ENCODE measurements at regions not wholly inside any gene's neighbourhood (a gene's known extent, or its start where the extent isn't known, plus 50 kb on each side); places are given as distances from the start of the nearest gene placed in this dataset.
A peak's percentile ranks its signal among the peaks of the same experiment; 100 is the strongest.

GRCh38 chr6:99026135-99026534 lies 78.4 kb upstream of the FBXL4 start:
- POLR2A ChIA-PET: no interaction called here
- no peak overlapping the region for H3K4me3 ChIP-seq (ENCODE audit: low read depth, low read length, poor library complexity, severe bottlenecking)
- BruUV-seq (replicated peaks): no TSS peak
- CTCF ChIA-PET (ENCODE audit: unreplicated experiment): no interaction called here
- no peaks in the 10 kb centered on the region for H3K79me2 ChIP-seq (ENCODE audit: insufficient read depth, low read depth, low read length)
- no peak overlapping the region for H2AFZ ChIP-seq (ENCODE audit: low read length)
- H4K20me1 ChIP-seq (ENCODE audit: insufficient read depth, low read length): no peaks in the 10 kb centered on the region
- DNase-seq (ENCODE audit: low spot score): peak; percentile 67
- intact Hi-C loops (cut with micrococcal nuclease; ENCODE audit: unreplicated experiment): no loop called here
- H3K27ac ChIP-seq (ENCODE audit: low read depth, low read length, poor library complexity, severe bottlenecking): no peak overlapping the region
- TF ChIP-seq EZH2phosphoT487 (IDR thresholded peaks at IDR 0.05; ENCODE audit: borderline replicate concordance, low read depth, low read length) (no peak), CTCF (conservative IDR thresholded peaks at IDR 0.05; ENCODE audit: low read length) (no peak)
- H3K9me2 ChIP-seq (ENCODE audit: insufficient read depth, low read length): no peaks in the 10 kb centered on the region
- no peaks in the 10 kb centered on the region for H3K4me1 ChIP-seq (ENCODE audit: insufficient read depth, low read length, poor library complexity, severe bottlenecking)
- H3K9me3 ChIP-seq (ENCODE audit: low read length): peaks cover 9% of the 10 kb centered on the region; the same call in 1 of the 2 replicates
- no peak overlapping the region for H3K4me2 ChIP-seq (ENCODE audit: low read length)
- no peaks in the 10 kb centered on the region for H3K36me3 ChIP-seq (ENCODE audit: insufficient read depth, low read length)

- BruUV-seq (replicated peaks): no TSS peak
- Histone ChIP-seq H3K4me1 (ENCODE audit: insufficient read depth, low read length, poor library complexity, severe bottlenecking) (no peaks in the 10 kb centered on the region), H2AFZ (ENCODE audit: low read length) (no peak overlapping the region), H3K27ac (ENCODE audit: low read depth, low read length, poor library complexity, severe bottlenecking) (no peak overlapping the region), H4K20me1 (ENCODE audit: insufficient read depth, low read length) (no peaks in the 10 kb centered on the region), H3K9me2 (ENCODE audit: insufficient read depth, low read length) (no peaks in the 10 kb centered on the region), H3K79me2 (ENCODE audit: insufficient read depth, low read depth, low read length) (no peaks in the 10 kb centered on the region), H3K9me3 (ENCODE audit: low read length) (peaks cover 9% of the 10 kb centered on the region; the same call in 1 of the 2 replicates), H3K36me3 (ENCODE audit: insufficient read depth, low read length) (no peaks in the 10 kb centered on the region), H3K4me2 (ENCODE audit: low read length) (no peak overlapping the region), H3K4me3 (ENCODE audit: low read depth, low read length, poor library complexity, severe bottlenecking) (no peak overlapping the region)
- ChIA-PET POLR2A (interaction anchor here (0.7 kb wide), 1 partner anchor 1906 kb away, joined by 3 read pairs; no protein-coding TSS in a partner anchor), CTCF (ENCODE audit: unreplicated experiment) (no interaction called here)
- intact Hi-C loops (cut with micrococcal nuclease; ENCODE audit: unreplicated experiment): no loop called here
- TF ChIP-seq CTCF (conservative IDR thresholded peaks at IDR 0.05; ENCODE audit: low read length) (no peak), EZH2phosphoT487 (IDR thresholded peaks at IDR 0.05; ENCODE audit: borderline replicate concordance, low read depth, low read length) (no peak)
- DNase-seq (ENCODE audit: low spot score): no peak
Measured at GRCh38 chr6:99024089-99024488, 76.3 kb upstream of the FBXL4 start.

GRCh38 chr6:99022039-99022609 lies 74.4 kb upstream of the FBXL4 start:
- no peaks in the 10 kb centered on the region for H4K20me1 ChIP-seq (ENCODE audit: insufficient read depth, low read length)
- intact Hi-C loops (cut with micrococcal nuclease; ENCODE audit: unreplicated experiment): no loop called here
- H3K9me2 ChIP-seq (ENCODE audit: insufficient read depth, low read length): no peaks in the 10 kb centered on the region
- BruUV-seq (replicated peaks): no TSS peak
- H3K9me3 ChIP-seq (ENCODE audit: low read length): peaks cover 9% of the 10 kb centered on the region; the same call in 1 of the 2 replicates
- CTCF ChIA-PET (ENCODE audit: unreplicated experiment): no interaction called here
- H2AFZ ChIP-seq (ENCODE audit: low read length): no peak overlapping the region
- no peak for DNase-seq (ENCODE audit: low spot score)
- POLR2A ChIA-PET: no interaction called here
- TF ChIP-seq EZH2phosphoT487 (IDR thresholded peaks at IDR 0.05; ENCODE audit: borderline replicate concordance, low read depth, low read length) (no peak), CTCF (conservative IDR thresholded peaks at IDR 0.05; ENCODE audit: low read length) (no peak)
- no peak overlapping the region for H3K4me3 ChIP-seq (ENCODE audit: low read depth, low read length, poor library complexity, severe bottlenecking)
- H3K79me2 ChIP-seq (ENCODE audit: insufficient read depth, low read depth, low read length): no peaks in the 10 kb centered on the region
- H3K27ac ChIP-seq (ENCODE audit: low read depth, low read length, poor library complexity, severe bottlenecking): no peak overlapping the region
- H3K4me1 ChIP-seq (ENCODE audit: insufficient read depth, low read length, poor library complexity, severe bottlenecking): no peaks in the 10 kb centered on the region
- no peaks in the 10 kb centered on the region for H3K36me3 ChIP-seq (ENCODE audit: insufficient read depth, low read length)
- no peak overlapping the region for H3K4me2 ChIP-seq (ENCODE audit: low read length)
